WTC11 (cell line): ENCODE measurements at regions not wholly inside any gene's neighbourhood (a gene's known extent, or its start where the extent isn't known, plus 50 kb on each side); places are given as distances from the start of the nearest gene placed in this dataset.

Experiments
- ATAC-seq: fragments of 200-7000 bp; cut with Tn5 transposase; 2 replicates; pipeline ENCODE4 v1.10.0; 2021; ENCODE audit warnings: mild to moderate bottlenecking, moderate library complexity
- CTCF ChIA-PET: fragments of 300-600 bp; sonication (Branson Sonifier 250); formaldehyde crosslinking; loops from one replicate; lab custom pipeline; 2021; ENCODE audit warnings: antibody characterized with exemption; lab: Charles Lee
- POLR2A ChIA-PET: fragments of 350-600 bp; sonication (Branson Sonifier 250); formaldehyde crosslinking; loops from one replicate; lab custom pipeline; 2021; ENCODE audit warnings: antibody characterized with exemption; lab: Charles Lee
- DNase-seq: peaks from one replicate; pipeline ENCODE4 v3.0.0; 2021; ENCODE audit warnings: low spot score
- H3K27ac Mint-ChIP-seq: 2 replicates; pipeline ENCODE4 v1.8.0; 2021; ENCODE audit warnings: mixed read lengths
- H3K27me3 Mint-ChIP-seq: 2 replicates; pipeline ENCODE4 v1.8.0; 2021; ENCODE audit warnings: low read depth, mild to moderate bottlenecking, moderate library complexity, mixed read lengths
- H3K36me3 Mint-ChIP-seq: 2 replicates; pipeline ENCODE4 v1.8.0; 2021; ENCODE audit warnings: mixed read lengths
- H3K4me1 Mint-ChIP-seq: 2 replicates; pipeline ENCODE4 v1.8.0; 2022; ENCODE audit warnings: mixed read lengths
- H3K4me3 Mint-ChIP-seq: 2 replicates; pipeline ENCODE4 v1.8.0; 2021; ENCODE audit warnings: mild to moderate bottlenecking, moderate library complexity, mixed read lengths
- H3K9me3 Mint-ChIP-seq: 2 replicates; pipeline ENCODE4 v1.8.0; 2021; ENCODE audit warnings: mixed read lengths
- AFF4 ChIP-seq: sonication (generic); formaldehyde crosslinking; IDR thresholded peaks from 2 replicates; pipeline ENCODE4 v1.8.1; 2023; ENCODE audit warnings: mild to moderate bottlenecking, missing genetic modification reagents, borderline replicate concordance
- ARID4B ChIP-seq: sonication (generic); formaldehyde crosslinking; IDR thresholded peaks from 2 replicates; pipeline ENCODE4 v1.8.0; 2023; ENCODE audit warnings: missing genetic modification reagents, mild to moderate bottlenecking, borderline replicate concordance
- ATF2 ChIP-seq: sonication (generic); formaldehyde crosslinking; IDR thresholded peaks from 2 replicates; pipeline ENCODE4 v1.8.1; 2022; ENCODE audit warnings: low read depth, missing genetic modification reagents, borderline replicate concordance
- CTCF ChIP-seq: fragments of 200-600 bp; IDR thresholded peaks from 2 replicates; pipeline ENCODE4 v1.8.0; 2022; ENCODE audit warnings: antibody characterized with exemption
- ELF4 ChIP-seq: sonication (generic); formaldehyde crosslinking; IDR thresholded peaks from 2 replicates; pipeline ENCODE4 v1.8.1; 2022; ENCODE audit warnings: low read depth, mild to moderate bottlenecking, moderate library complexity, missing genetic modification reagents
- FOXK1 ChIP-seq: sonication (generic); formaldehyde crosslinking; IDR thresholded peaks from 2 replicates; pipeline ENCODE4 v1.8.0; 2022; ENCODE audit warnings: mild to moderate bottlenecking, moderate library complexity, missing genetic modification reagents
- HMGXB4 ChIP-seq: sonication (generic); formaldehyde crosslinking; IDR thresholded peaks from 2 replicates; pipeline ENCODE4 v1.8.1; 2023; ENCODE audit warnings: mild to moderate bottlenecking, moderate library complexity, missing genetic modification reagents
- JUN ChIP-seq: sonication (generic); formaldehyde crosslinking; IDR thresholded peaks from 2 replicates; pipeline ENCODE4 v1.8.0; 2023; ENCODE audit warnings: mild to moderate bottlenecking, missing genetic modification reagents
- NR1H2 ChIP-seq: sonication (generic); formaldehyde crosslinking; IDR thresholded peaks from 2 replicates; pipeline ENCODE4 v1.9.0; 2021; ENCODE audit warnings: mild to moderate bottlenecking, moderate library complexity, missing genetic modification reagents
- NR3C1 ChIP-seq: sonication (generic); formaldehyde crosslinking; conservative IDR thresholded peaks from 2 replicates; pipeline ENCODE4 v1.8.1; 2023; ENCODE audit warnings: low read depth, mild to moderate bottlenecking, missing genetic modification reagents
- SMAD4 ChIP-seq: sonication (generic); formaldehyde crosslinking; IDR thresholded peaks from 2 replicates; pipeline ENCODE4 v1.8.0; 2022; ENCODE audit warnings: mild to moderate bottlenecking, missing genetic modification reagents
- TCF7 ChIP-seq: sonication (generic); formaldehyde crosslinking; IDR thresholded peaks from 2 replicates; pipeline ENCODE4 v1.8.0; 2022; ENCODE audit warnings: mild to moderate bottlenecking, low read depth, missing genetic modification reagents, moderate library complexity
- TEAD4 ChIP-seq: sonication (generic); formaldehyde crosslinking; IDR thresholded peaks from 2 replicates; pipeline ENCODE4 v1.8.0; 2022; ENCODE audit warnings: mild to moderate bottlenecking, missing genetic modification reagents
- ZBTB21 ChIP-seq: sonication (generic); formaldehyde crosslinking; IDR thresholded peaks from 2 replicates; pipeline ENCODE4 v1.8.1; 2023; ENCODE audit warnings: mild to moderate bottlenecking, missing genetic modification reagents, borderline replicate concordance
- ZBTB43 ChIP-seq: sonication (generic); formaldehyde crosslinking; IDR thresholded peaks from 2 replicates; pipeline ENCODE4 v1.8.1; 2023; ENCODE audit warnings: mild to moderate bottlenecking, missing genetic modification reagents
- ZNF121 ChIP-seq: sonication (generic); formaldehyde crosslinking; IDR thresholded peaks from 2 replicates; pipeline ENCODE4 v1.8.0; 2023; ENCODE audit warnings: missing genetic modification reagents
- ZNF232 ChIP-seq: sonication (generic); formaldehyde crosslinking; IDR thresholded peaks from 2 replicates; pipeline ENCODE4 v1.8.0; 2022; ENCODE audit warnings: mild to moderate bottlenecking, missing genetic modification reagents
- ZNF317 ChIP-seq: sonication (generic); formaldehyde crosslinking; IDR thresholded peaks from 2 replicates; pipeline ENCODE4 v1.8.1; 2023; ENCODE audit warnings: low read depth, mild to moderate bottlenecking, moderate library complexity, missing genetic modification reagents, borderline replicate concordance
- ZNF423 ChIP-seq: fragments of 250-450 bp; sonication (Bioruptor Pico); IDR thresholded peaks from 2 replicates; pipeline ENCODE4 v2.1.2; 2022; ENCODE audit warnings: mild to moderate bottlenecking, moderate library complexity
- ZNF671 ChIP-seq: fragments of 250-450 bp; sonication (Bioruptor Pico); IDR thresholded peaks from 2 replicates; pipeline ENCODE4 v1.8.0; 2021; ENCODE audit warnings: mild to moderate bottlenecking

GRCh38 chr15:54836052-54836795, 360.5 kb downstream of the RSL24D1 start:
- ATAC-seq (no peak), DNase-seq (no peak)
- ChIA-PET POLR2A (interaction anchor here (0.6 kb wide), 1 partner anchor 1182 kb away, joined by 3 read pairs; no protein-coding TSS in a partner anchor), CTCF (no interaction called here)
- TF ChIP-seq ZNF671 (CRISPR knock-in tag) (no peak), ELF4 (CRISPR knock-in tag) (no peak), JUN (no peak), FOXK1 (CRISPR knock-in tag) (no peak), ARID4B (CRISPR knock-in tag) (no peak), TEAD4 (CRISPR knock-in tag) (no peak), ZNF232 (CRISPR knock-in tag) (no peak), NR3C1 (CRISPR knock-in tag) (no peak)
- peaks cover 3% of the 10 kb centered on the region; the same call in 1 of the 2 replicates for H3K9me3 Mint-ChIP-seq
- peaks cover 18% of the 10 kb centered on the region for H3K4me1 Mint-ChIP-seq
- no peak overlapping the region for H3K27ac Mint-ChIP-seq
- H3K27me3 Mint-ChIP-seq: no peaks in the 10 kb centered on the region
- H3K4me3 Mint-ChIP-seq: no peak overlapping the region
- no peaks in the 10 kb centered on the region for H3K36me3 Mint-ChIP-seq

- ATAC-seq (no peak), DNase-seq (no peak)
- Mint-ChIP-seq H3K4me1 (peaks cover 7% of the 10 kb centered on the region), H3K36me3 (peaks cover 6% of the 10 kb centered on the region; the same call in 1 of the 2 replicates), H3K4me3 (no peak overlapping the region), H3K27me3 (no peaks in the 10 kb centered on the region), H3K27ac (no peak overlapping the region), H3K9me3 (peaks cover 32% of the 10 kb centered on the region)
- no peak for TF ChIP-seq ZNF121 (CRISPR knock-in tag)
- TF ChIP-seq ZBTB21 (CRISPR knock-in tag): no peak
- no peak for TF ChIP-seq CTCF
- no peak for TF ChIP-seq ATF2 (CRISPR knock-in tag)
- no peak for TF ChIP-seq ZBTB43 (CRISPR knock-in tag)
- TF ChIP-seq HMGXB4 (CRISPR knock-in tag): no peak
- no peak for TF ChIP-seq AFF4
- TF ChIP-seq ZNF317: no peak
- TF ChIP-seq NR1H2 (CRISPR knock-in tag): no peak
- no peak for TF ChIP-seq TCF7 (CRISPR knock-in tag)
- TF ChIP-seq ZNF423 (CRISPR knock-in tag): no peak
- no peak for TF ChIP-seq SMAD4
- ChIA-PET CTCF (no interaction called here), POLR2A (no interaction called here)
Observed at GRCh38 chr15:54829821-54830220, 366.9 kb downstream of the RSL24D1 start.
